Fibroblast of villous mesenchyme (primary cell): ENCODE measurements at regions not wholly inside any gene's neighbourhood (a gene's known extent, or its start where the extent isn't known, plus 50 kb on each side); places are given as distances from the start of the nearest gene placed in this dataset.

Experiments
- DNase-seq: peaks from one replicate; pipeline ENCODE4 v3.0.0-alpha.2; 2010; ENCODE audit warnings: low read depth
- H3K4me3 ChIP-seq: 2 replicates; pipeline ENCODE4 v1.5.1; 2011; ENCODE audit warnings: low read depth, mild to moderate bottlenecking, low read length
- TF ChIP-seq, protein P1 (sequence below): IDR thresholded peaks from 2 replicates; pipeline ENCODE4 v1.5.1; 2012; ENCODE audit warnings: low read depth, mild to moderate bottlenecking, low read length; ENCODE audit not compliant: insufficient read depth

DNA sequence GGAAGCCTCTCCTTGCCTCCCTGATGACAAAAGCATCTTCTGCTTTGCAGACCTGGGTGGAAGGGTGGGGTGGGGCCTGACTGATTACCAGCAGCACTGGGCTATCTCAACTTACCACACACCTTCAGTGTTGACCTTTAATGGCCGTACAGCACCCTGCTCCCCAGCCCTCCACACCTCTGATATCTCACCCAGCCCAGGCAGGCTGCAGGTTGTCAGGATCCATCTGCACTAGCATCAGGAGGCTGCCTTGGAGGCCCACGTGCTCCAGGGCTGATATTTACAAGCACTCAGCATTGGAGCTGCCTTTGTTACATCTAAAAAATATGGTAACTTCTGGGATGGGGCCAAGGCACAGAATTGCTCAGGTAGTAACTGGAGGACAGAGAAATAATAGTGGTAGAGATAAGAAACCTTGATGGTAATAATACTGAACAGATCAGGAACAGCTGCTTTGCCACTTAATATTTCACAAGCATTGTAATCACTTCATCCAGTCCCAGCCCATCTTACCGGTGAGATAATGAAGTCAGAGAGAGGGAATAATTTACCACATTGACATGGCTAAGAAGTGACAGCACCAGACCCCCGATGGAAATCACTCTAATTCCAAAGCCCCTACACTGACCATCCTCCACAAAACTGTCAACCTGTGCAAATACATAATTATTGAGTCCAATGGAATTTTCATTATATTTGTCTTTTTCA, 125.2 kb upstream of the RFLNA start:
- H3K4me3 ChIP-seq, result no peak overlapping the region
- no peak for DNase-seq
- TF ChIP-seq, protein P1, sequence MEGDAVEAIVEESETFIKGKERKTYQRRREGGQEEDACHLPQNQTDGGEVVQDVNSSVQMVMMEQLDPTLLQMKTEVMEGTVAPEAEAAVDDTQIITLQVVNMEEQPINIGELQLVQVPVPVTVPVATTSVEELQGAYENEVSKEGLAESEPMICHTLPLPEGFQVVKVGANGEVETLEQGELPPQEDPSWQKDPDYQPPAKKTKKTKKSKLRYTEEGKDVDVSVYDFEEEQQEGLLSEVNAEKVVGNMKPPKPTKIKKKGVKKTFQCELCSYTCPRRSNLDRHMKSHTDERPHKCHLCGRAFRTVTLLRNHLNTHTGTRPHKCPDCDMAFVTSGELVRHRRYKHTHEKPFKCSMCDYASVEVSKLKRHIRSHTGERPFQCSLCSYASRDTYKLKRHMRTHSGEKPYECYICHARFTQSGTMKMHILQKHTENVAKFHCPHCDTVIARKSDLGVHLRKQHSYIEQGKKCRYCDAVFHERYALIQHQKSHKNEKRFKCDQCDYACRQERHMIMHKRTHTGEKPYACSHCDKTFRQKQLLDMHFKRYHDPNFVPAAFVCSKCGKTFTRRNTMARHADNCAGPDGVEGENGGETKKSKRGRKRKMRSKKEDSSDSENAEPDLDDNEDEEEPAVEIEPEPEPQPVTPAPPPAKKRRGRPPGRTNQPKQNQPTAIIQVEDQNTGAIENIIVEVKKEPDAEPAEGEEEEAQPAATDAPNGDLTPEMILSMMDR, result no peak

DNA sequence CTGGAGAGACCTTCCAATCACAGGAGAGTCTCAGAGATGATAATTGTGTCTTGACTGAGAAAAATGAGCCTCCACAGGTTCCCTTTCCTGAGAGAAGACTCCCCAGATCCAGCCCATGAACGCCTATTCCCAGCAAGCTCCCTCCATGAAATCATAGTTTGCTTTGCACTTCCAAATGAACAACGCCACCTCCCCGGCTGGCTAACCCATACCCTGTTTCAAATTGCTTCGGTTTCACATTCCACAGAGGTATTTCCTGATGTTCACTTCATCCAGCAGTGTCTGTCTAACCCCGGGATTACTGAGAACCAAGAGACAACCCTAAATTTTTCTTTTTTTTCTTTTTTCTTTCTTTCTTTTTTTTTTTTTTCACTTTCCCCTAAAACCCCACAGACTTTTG, 124.1 kb upstream of the RFLNA start:
- H3K4me3 ChIP-seq, result no peak overlapping the region
- DNase-seq, result peak; percentile 21
- TF ChIP-seq, protein P1, result no peak

DNA sequence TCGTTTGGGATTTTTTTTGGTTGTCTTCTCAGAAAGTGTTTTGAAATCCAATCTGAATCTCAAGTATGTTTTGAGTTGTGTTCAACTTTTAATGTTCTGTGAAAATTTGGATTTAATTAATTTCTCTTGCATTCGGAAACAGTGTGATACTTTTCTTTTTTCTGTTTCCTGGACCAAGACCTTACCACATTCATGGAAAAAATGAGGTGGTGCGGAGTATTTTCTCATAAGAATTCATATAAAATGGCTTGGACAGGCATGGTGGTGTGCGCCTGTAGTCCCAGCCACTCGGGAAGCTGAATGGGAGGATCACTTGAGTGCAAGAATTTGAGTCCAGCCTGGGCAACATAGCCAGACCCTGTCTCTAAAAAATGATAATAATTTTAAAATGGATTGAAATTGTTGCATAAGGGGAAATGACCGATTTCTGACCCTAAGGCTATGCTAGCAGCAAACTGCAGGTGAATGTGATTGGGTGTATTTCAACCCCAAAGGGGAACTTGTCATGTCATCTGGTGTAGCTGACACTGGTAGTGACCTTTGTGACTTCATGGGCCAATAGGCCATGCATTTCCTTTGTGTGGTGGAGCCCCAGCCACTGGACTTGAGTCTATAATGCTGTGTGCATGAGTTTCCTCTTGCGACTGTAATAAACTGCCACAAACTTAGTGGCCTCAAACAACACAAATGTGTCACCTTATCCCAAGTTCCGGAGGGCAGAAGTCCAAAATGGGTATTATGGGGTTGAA, 123.5 kb upstream of the RFLNA start:
- no peak for DNase-seq
- no peak overlapping the region for H3K4me3 ChIP-seq

DNA sequence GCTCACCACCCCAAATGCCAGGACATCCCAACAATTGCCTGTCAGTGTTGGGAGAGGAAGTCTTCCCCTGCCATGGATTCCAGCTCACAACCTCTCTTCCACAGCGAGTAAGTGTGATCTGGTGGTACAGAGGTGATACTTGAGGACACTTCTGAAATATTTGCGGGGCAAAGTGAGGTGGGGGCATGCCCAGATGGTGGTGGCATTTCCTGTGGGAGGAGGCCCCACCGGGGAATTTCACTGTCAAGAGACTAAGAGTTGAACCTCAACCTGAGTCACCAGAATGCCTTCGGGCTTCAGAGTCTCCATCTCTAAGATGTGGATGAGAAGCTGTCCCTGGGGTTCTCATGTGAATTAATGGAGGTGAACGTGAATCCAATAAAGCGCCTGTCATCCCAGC, 122.3 kb upstream of the RFLNA start:
- TF ChIP-seq, protein P1, result no peak
- no peak for DNase-seq

More for the DNA sequence above, 123.5 kb upstream of the RFLNA start:
- TF ChIP-seq, protein P1, result no peak

DNA sequence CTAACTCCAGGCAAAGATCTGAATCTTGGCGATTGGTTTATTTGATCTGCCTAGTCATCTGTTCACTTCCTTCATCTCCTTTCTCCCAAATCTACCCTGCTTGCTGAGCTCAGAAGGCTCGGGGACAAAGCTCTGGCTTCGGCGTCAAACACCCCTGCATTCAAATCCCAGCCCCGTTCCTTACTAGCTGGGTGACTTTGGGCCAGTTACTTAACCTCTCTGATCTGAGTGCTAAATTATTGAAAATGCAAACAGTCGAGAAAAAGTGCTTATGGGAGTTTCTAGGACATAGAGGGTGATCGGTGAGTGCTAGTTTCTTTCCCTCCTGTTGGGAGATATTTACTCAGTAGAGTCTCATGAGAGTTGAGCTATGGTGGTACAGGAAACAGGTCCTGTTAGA, 121.2 kb upstream of the RFLNA start:
- TF ChIP-seq, protein P1, result no peak
- DNase-seq, result no peak
- no peak overlapping the region for H3K4me3 ChIP-seq

More for the DNA sequence above, 122.3 kb upstream of the RFLNA start:
- H3K4me3 ChIP-seq, result no peak overlapping the region

DNA sequence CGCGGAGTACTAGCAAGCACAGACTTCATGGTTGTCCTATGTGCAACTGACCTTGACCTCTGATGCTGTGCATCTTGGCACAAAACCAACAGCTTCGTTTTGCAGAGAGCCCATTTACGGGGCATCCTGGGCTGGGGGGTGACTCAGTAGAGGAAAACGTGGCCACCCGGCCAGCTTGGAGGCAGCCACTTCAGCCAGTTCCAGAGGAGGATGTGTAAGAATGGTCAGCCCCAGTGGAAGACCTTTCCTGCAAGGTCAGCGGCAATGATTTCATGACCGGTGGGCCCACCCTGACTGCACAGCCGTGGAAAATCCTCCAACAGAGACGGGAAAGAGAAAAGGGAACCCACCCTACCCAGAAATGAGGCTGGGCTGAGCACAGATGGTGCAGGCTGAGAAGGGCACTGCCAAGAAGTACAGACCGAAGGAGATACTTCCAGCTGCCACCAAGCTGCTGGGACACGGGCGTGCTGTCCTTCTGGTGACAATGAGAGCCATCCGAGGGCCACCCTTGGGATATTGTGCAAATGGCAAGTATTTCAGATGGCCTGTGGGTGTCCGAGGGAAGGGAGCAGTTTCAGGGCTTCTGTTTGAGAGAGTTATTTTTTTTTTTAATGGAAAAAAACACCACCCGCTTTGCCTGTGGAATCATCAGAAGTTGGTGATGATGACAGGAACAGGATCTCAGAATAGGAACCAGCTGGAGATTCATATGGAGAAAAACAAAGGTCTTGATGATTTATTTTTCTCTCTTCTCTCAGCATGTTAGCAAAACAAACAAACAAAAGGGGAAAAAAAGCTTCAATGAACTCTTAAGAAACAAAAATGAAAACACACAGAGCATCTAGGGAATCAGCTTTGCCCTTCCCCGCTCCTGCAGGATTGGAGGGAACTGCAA, 120.2 kb upstream of the RFLNA start:
- no peak overlapping the region for H3K4me3 ChIP-seq
- DNase-seq, result peak; percentile 38

More for the DNA sequence above, 120.2 kb upstream of the RFLNA start:
- TF ChIP-seq, protein P1, result no peak
